CD4-positive, CD25-positive, alpha-beta regulatory T cell (primary cell): ENCODE measurements at regions not wholly inside any gene's neighbourhood (a gene's known extent, or its start where the extent isn't known, plus 50 kb on each side); places are given as distances from the start of the nearest gene placed in this dataset.

ENCODE experiments used
- ATAC-seq, 2 donors: fragments of 150-1000 bp; cut with Tn5 transposase; one replicate each; pipeline ENCODE4 v1.10.0; 2021; ENCODE audit warnings: low read depth in 2 of 2, moderate number of reproducible peaks in 2 of 2, moderate library complexity in 1 of 2
- DNase-seq, 3 donors: peaks; one replicate each; pipeline versions ENCODE4 v3.0.0 to v3.0.0-alpha.2; 2012 to 2022; ENCODE audit warnings: mixed read lengths in 1 of 3
- H3K27ac ChIP-seq: one replicate; pipeline ENCODE4 v1.7.0; 2013; ENCODE audit warnings: mild to moderate bottlenecking, low read length; ENCODE audit not compliant: insufficient read depth, poor library complexity, severe bottlenecking
- H3K27me3 ChIP-seq: one replicate; pipeline ENCODE4 v1.7.0; 2013; ENCODE audit warnings: low read length; ENCODE audit not compliant: control insufficient read depth, insufficient read depth
- H3K36me3 ChIP-seq: one replicate; pipeline ENCODE4 v1.7.0; 2013; ENCODE audit warnings: mild to moderate bottlenecking, low read length, moderate library complexity; ENCODE audit not compliant: control insufficient read depth, insufficient read depth
- H3K4me1 ChIP-seq: 2 replicates; pipeline ENCODE4 v1.7.0; 2013; ENCODE audit warnings: mild to moderate bottlenecking, low read length; ENCODE audit not compliant: insufficient read depth, control insufficient read depth, poor library complexity, severe bottlenecking
- H3K4me3 ChIP-seq: one replicate; pipeline ENCODE4 v1.7.0; 2013; ENCODE audit warnings: low read depth, mild to moderate bottlenecking, low read length, moderate library complexity
- H3K9me3 ChIP-seq, 2 experiments: 1 replicate in 1 of 2; 2 replicates in 1 of 2; pipeline ENCODE4 v1.7.0; 2013; ENCODE audit warnings: low read length in 2 of 2, mild to moderate bottlenecking in 1 of 2, moderate library complexity in 1 of 2; ENCODE audit not compliant: control insufficient read depth in 2 of 2
- H3K27ac Mint-ChIP-seq, 3 donors: one replicate each; pipeline ENCODE4 v1.8.0; 2020 to 2022; ENCODE audit warnings: mild to moderate bottlenecking in 3 of 3, mixed read lengths in 3 of 3, moderate library complexity in 2 of 3
- H3K27me3 Mint-ChIP-seq: one replicate; pipeline ENCODE4 v1.8.0; 2022; ENCODE audit warnings: mild to moderate bottlenecking, mixed read lengths
- H3K36me3 Mint-ChIP-seq: one replicate; pipeline ENCODE4 v1.8.0; 2020; ENCODE audit warnings: mixed read lengths
- H3K4me1 Mint-ChIP-seq, 4 donors: one replicate each; pipeline ENCODE4 v1.8.0; 2020 to 2022; ENCODE audit warnings: mixed read lengths in 4 of 4, mild to moderate bottlenecking in 1 of 4
- H3K4me3 Mint-ChIP-seq, 4 donors: one replicate each; pipeline ENCODE4 v1.8.0; 2020 to 2022; ENCODE audit warnings: mild to moderate bottlenecking in 4 of 4, mixed read lengths in 4 of 4, moderate library complexity in 3 of 4
- H3K9me3 Mint-ChIP-seq, 7 donors: one replicate each; pipeline ENCODE4 v1.8.0; 2020 to 2022; ENCODE audit warnings: mixed read lengths in 7 of 7, mild to moderate bottlenecking in 3 of 7, moderate library complexity in 2 of 7

DNA sequence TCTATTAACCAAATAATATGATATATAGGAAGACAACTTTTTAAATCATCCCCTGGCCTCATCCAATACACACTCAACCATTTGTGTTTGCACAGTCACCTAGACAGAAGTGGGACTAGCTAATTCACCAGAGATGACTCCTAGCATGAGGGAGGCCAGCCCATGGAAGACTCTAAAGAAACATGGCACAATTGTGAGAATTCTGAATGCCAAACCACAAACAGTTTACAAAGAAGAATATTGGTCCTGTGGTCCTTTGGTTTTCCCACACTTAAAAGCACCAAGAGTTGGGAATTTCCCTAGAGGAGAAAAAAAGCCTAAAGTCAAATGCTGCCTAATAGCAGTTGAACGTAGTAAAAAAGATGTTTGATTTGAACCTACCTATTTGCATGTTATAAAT lies 609.9 kb downstream of the ACTL7B start:
- Mint-ChIP-seq H3K27me3 (peaks cover 4% of the 10 kb centered on the region), H3K36me3 (no peaks in the 10 kb centered on the region), H3K9me3 (peaks cover 0 to 2% (median 0%) of the 10 kb centered on the region in 7 donors), H3K4me3 (no peak overlapping the region), H3K4me1 (no peaks in the 10 kb centered on the region), H3K27ac (no peak overlapping the region)
- DNase-seq (no peak), ATAC-seq (no peak)
- no peaks in the 10 kb centered on the region for H3K36me3 ChIP-seq
- H3K9me3 ChIP-seq = no peaks in the 10 kb centered on the region
- no peaks in the 10 kb centered on the region for H3K4me1 ChIP-seq
- no peak overlapping the region for H3K27ac ChIP-seq
- no peaks in the 10 kb centered on the region for H3K27me3 ChIP-seq
- H3K4me3 ChIP-seq = no peak overlapping the region

GRCh38 chr9:108245331-108245730 lies 610.5 kb downstream of the ACTL7B start:
- ATAC-seq (no peak), DNase-seq (no peak)
- no peak overlapping the region for H3K27ac ChIP-seq
- no peak overlapping the region for H3K4me3 ChIP-seq
- no peaks in the 10 kb centered on the region for H3K36me3 ChIP-seq
- H3K27me3 ChIP-seq = no peaks in the 10 kb centered on the region
- Mint-ChIP-seq H3K4me1 (no peaks in the 10 kb centered on the region), H3K36me3 (no peaks in the 10 kb centered on the region), H3K27me3 (peaks cover 4% of the 10 kb centered on the region), H3K27ac (no peak overlapping the region), H3K9me3 (peaks cover 0 to 2% (median 0%) of the 10 kb centered on the region in 7 donors), H3K4me3 (no peak overlapping the region)
- H3K4me1 ChIP-seq = no peaks in the 10 kb centered on the region
- no peaks in the 10 kb centered on the region for H3K9me3 ChIP-seq

DNA sequence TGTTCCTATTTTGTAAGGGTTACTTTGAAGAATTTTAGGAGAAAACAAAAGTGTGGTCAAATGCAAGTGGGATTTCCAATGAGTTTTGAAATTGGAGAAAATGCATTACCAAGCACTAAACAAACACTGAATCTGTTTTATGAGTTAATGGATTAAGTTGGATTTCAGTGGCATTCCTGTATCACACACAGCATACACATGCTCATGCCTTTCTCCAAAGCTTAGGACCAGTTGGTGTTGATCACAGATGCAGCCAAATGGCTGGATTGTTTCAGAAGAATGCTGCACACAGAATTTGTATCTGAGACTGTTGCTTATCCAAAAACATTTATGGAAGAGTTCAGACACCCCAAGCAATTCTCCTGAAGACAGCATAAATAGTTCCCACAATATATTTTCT lies 611.1 kb downstream of the ACTL7B start:
- no peak overlapping the region for H3K4me3 ChIP-seq
- Mint-ChIP-seq H3K9me3 (peaks cover 0 to 2% (median 0%) of the 10 kb centered on the region in 7 donors), H3K4me3 (no peak overlapping the region), H3K27ac (no peak overlapping the region), H3K36me3 (no peaks in the 10 kb centered on the region), H3K4me1 (no peaks in the 10 kb centered on the region), H3K27me3 (peaks cover 4% of the 10 kb centered on the region)
- ATAC-seq (no peak), DNase-seq (no peak)
- H3K27ac ChIP-seq = no peak overlapping the region
- H3K9me3 ChIP-seq = no peaks in the 10 kb centered on the region
- no peaks in the 10 kb centered on the region for H3K4me1 ChIP-seq
- H3K27me3 ChIP-seq = no peaks in the 10 kb centered on the region
- no peaks in the 10 kb centered on the region for H3K36me3 ChIP-seq

DNA sequence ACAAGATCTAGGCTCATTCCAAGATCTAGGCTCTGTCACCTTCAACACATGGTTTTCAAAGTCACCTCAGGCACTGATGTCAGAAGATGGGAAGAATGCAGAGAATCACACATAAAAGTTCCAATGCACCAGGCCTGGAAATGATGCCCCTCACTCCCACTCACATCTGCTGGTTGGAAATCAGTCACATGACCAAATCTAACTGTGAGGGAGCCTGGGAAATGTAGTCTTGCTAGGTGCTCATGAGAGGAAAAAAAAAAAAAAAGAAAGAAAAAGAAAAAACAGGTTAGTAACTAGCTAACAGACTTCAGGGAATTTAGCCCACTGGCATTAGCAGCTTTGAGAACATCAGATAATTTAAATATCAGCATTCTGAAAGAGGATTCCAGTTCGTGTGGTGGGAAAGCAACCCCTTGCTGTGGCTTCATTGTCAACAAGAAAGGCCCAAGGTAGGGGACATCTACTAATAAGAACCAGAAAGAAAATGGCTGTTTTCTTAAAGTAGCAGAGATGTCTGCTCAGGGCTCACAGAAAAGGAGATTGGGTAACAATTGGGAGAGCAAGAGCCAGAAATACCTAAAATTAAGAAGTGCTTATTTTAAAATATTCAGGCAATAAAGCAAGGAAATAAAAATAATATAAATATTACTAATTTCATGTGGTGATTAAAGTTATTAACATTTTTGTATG lies 614.3 kb downstream of the ACTL7B start:
- Histone ChIP-seq H3K4me1 (no peaks in the 10 kb centered on the region), H3K27ac (no peak overlapping the region), H3K36me3 (no peaks in the 10 kb centered on the region), H3K27me3 (no peaks in the 10 kb centered on the region), H3K9me3 (no peaks in the 10 kb centered on the region), H3K4me3 (no peak overlapping the region)
- Mint-ChIP-seq H3K36me3 (no peaks in the 10 kb centered on the region), H3K9me3 (peaks cover 0 to 4% (median 0%) of the 10 kb centered on the region in 7 donors), H3K4me3 (no peak overlapping the region), H3K27me3 (peaks cover 4% of the 10 kb centered on the region), H3K27ac (no peak overlapping the region), H3K4me1 (no peaks in the 10 kb centered on the region)
- DNase-seq (no peak), ATAC-seq (no peak)

DNA sequence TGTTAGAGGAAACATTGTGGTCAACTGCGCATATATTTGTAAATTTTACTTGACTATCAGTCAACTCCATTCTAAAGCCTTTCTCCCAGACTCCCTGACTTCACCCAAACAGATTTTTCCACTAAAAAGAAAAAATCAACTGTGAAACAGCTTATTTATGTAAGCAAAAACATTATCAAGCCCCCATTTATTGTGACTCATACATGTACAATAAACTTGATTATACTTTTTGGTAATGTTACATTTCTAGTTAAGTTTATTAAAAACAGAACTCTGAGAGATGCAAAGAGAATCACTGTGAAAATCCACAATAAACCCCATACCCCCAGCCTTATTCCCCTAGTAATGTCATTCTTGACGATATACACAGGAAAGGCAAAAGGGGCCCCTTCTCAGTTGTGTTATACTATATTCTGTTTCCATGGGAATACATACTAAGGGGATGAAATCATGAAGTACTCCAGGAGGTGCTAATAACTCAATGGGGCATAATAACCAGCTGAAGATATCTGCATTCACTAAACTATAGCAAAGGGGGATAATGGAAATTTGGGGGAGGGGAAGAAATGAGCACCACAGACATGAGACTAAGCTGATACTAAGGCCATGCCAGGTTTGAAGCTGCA lies 616.0 kb downstream of the ACTL7B start:
- no peaks in the 10 kb centered on the region for H3K9me3 ChIP-seq
- no peak overlapping the region for H3K4me3 ChIP-seq
- Mint-ChIP-seq H3K4me1 (no peaks in the 10 kb centered on the region), H3K4me3 (no peak overlapping the region), H3K9me3 (peaks cover 0 to 7% (median 2%) of the 10 kb centered on the region in 7 donors), H3K36me3 (no peaks in the 10 kb centered on the region), H3K27me3 (peaks cover 4% of the 10 kb centered on the region), H3K27ac (no peak overlapping the region)
- DNase-seq (no peak), ATAC-seq (no peak)
- no peak overlapping the region for H3K27ac ChIP-seq
- H3K4me1 ChIP-seq = no peaks in the 10 kb centered on the region
- H3K27me3 ChIP-seq = no peaks in the 10 kb centered on the region
- no peaks in the 10 kb centered on the region for H3K36me3 ChIP-seq

DNA sequence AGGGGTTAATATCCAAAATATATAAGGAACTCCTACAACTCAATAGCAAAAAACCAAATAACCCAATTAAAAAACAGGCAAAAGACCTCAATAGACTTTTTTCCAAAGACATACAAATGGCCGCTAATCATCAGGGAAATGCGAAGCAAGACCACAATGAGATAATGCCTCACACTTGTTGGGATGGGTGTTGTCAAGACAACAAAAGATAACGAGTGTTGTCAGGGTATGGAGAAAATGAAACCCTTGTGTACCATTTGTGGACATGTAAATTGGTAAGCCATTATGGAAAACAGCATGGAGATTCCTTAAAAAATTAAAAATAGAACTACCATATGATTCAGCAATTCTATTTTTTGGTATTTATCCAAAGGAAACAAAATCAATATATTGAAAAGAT lies 620.2 kb downstream of the ACTL7B start:
- Histone ChIP-seq H3K36me3 (no peaks in the 10 kb centered on the region), H3K27ac (no peak overlapping the region), H3K4me3 (no peak overlapping the region), H3K27me3 (no peaks in the 10 kb centered on the region), H3K4me1 (no peaks in the 10 kb centered on the region), H3K9me3 (no peaks in the 10 kb centered on the region)
- Mint-ChIP-seq H3K4me1 (no peaks in the 10 kb centered on the region), H3K4me3 (no peak overlapping the region), H3K27ac (no peak overlapping the region), H3K27me3 (no peaks in the 10 kb centered on the region), H3K9me3 (peaks cover 0 to 16% (median 4%) of the 10 kb centered on the region in 7 donors), H3K36me3 (no peaks in the 10 kb centered on the region)
- no peak for ATAC-seq
- no peak for DNase-seq

- H3K4me1 ChIP-seq = no peaks in the 10 kb centered on the region
- H3K27ac ChIP-seq = no peak overlapping the region
- Mint-ChIP-seq H3K4me1 (no peaks in the 10 kb centered on the region), H3K27me3 (no peaks in the 10 kb centered on the region), H3K27ac (no peak overlapping the region), H3K9me3 (peaks cover 0 to 22% (median 5%) of the 10 kb centered on the region in 7 donors), H3K36me3 (no peaks in the 10 kb centered on the region), H3K4me3 (no peak overlapping the region)
- H3K36me3 ChIP-seq = no peaks in the 10 kb centered on the region
- DNase-seq (no peak), ATAC-seq (no peak)
- no peaks in the 10 kb centered on the region for H3K9me3 ChIP-seq
- H3K4me3 ChIP-seq = no peak overlapping the region
- no peaks in the 10 kb centered on the region for H3K27me3 ChIP-seq
Measured at GRCh38 chr9:108234811-108235210, 621.0 kb downstream of the ACTL7B start.
